OCI-LY3 (cell line): ENCODE measurements at regions not wholly inside any gene's neighbourhood (a gene's known extent, or its start where the extent isn't known, plus 50 kb on each side); places are given as distances from the start of the nearest gene placed in this dataset.

Experiments used
- CTCF ChIP-seq: fragments of 200-600, 300-600 bp; sonication (generic); IDR thresholded peaks from 2 replicates; pipeline ENCODE4 v1.5.1; 2014; ENCODE audit warnings: antibody characterized with exemption, low read length, low read depth
- EZH2phosphoT487 ChIP-seq: fragments of 200-600 bp; shearing (Covaris generic); IDR thresholded peaks from 2 replicates; pipeline ENCODE4 v1.6.1; 2018; ENCODE audit warnings: antibody characterized with exemption, mixed run types, low read depth

GRCh38 chr9:91066856-91067255, 265.2 kb downstream of the SYK start:
- no peak for TF ChIP-seq EZH2phosphoT487
- TF ChIP-seq CTCF = no peak
